ENCODE measurements at regions not wholly inside any gene's neighbourhood (a gene's known extent, or its start where the extent isn't known, plus 50 kb on each side); places are given as distances from the start of the nearest gene placed in this dataset.

- Histone ChIP-seq H3K4me1 (no peaks in the 10 kb centered on the region), H3K4me2 (no peak overlapping the region), H3K4me3 (no peak overlapping the region), H3K27ac (no peak overlapping the region), H3K9me3 (no peaks in the 10 kb centered on the region)
- FAIRE-seq (no peak), DNase-seq (ENCODE audit: low read depth in 1 of 2, low spot score in 1 of 2) (no peak), ATAC-seq (no peak)
- TF ChIP-seq HEYL (CRISPR knock-in tag; IDR thresholded peaks at IDR 0.05) (no peak), JUN (IDR thresholded peaks at IDR 0.05) (no peak), NFE2L2 (conservative IDR thresholded peaks at IDR 0.05; ENCODE audit: low read length) (no peak), ZSCAN20 (CRISPR knock-in tag; IDR thresholded peaks at IDR 0.05) (no peak), FOSL2 (IDR thresholded peaks at IDR 0.05) (no peak), FOSL2 (CRISPR knock-in tag; IDR thresholded peaks at IDR 0.05) (no peak), RNF2 (IDR thresholded peaks at IDR 0.05; ENCODE audit: borderline replicate concordance, low read depth) (no peak), EP300 (IDR thresholded peaks at IDR 0.05) (no peak), NPAS2 (CRISPR knock-in tag; IDR thresholded peaks at IDR 0.05; ENCODE audit: borderline replicate concordance) (no peak), SREBF2 (IDR thresholded peaks at IDR 0.05) (no peak), JUNB (IDR thresholded peaks at IDR 0.05) (no peak), RAD21 (conservative IDR thresholded peaks at IDR 0.05 in 1 of 2, IDR thresholded peaks at IDR 0.05 in 1 of 2) (no peak), SMC3 (IDR thresholded peaks at IDR 0.05) (no peak), PHF8 (IDR thresholded peaks at IDR 0.05; ENCODE audit: borderline replicate concordance, low read depth) (no peak)
- TF ChIP-seq, protein P1, sequence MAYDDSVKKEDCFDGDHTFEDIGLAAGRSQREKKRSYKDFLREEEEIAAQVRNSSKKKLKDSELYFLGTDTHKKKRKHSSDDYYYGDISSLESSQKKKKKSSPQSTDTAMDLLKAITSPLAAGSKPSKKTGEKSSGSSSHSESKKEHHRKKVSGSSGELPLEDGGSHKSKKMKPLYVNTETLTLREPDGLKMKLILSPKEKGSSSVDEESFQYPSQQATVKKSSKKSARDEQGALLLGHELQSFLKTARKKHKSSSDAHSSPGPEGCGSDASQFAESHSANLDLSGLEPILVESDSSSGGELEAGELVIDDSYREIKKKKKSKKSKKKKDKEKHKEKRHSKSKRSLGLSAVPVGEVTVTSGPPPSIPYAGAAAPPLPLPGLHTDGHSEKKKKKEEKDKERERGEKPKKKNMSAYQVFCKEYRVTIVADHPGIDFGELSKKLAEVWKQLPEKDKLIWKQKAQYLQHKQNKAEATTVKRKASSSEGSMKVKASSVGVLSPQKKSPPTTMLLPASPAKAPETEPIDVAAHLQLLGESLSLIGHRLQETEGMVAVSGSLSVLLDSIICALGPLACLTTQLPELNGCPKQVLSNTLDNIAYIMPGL (CRISPR knock-in tag; IDR thresholded peaks at IDR 0.05; ENCODE audit: borderline replicate concordance): no peak
- TF ChIP-seq, protein P2, sequence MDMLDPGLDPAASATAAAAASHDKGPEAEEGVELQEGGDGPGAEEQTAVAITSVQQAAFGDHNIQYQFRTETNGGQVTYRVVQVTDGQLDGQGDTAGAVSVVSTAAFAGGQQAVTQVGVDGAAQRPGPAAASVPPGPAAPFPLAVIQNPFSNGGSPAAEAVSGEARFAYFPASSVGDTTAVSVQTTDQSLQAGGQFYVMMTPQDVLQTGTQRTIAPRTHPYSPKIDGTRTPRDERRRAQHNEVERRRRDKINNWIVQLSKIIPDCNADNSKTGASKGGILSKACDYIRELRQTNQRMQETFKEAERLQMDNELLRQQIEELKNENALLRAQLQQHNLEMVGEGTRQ (IDR thresholded peaks at IDR 0.05): no peak
- TF ChIP-seq, protein P3, sequence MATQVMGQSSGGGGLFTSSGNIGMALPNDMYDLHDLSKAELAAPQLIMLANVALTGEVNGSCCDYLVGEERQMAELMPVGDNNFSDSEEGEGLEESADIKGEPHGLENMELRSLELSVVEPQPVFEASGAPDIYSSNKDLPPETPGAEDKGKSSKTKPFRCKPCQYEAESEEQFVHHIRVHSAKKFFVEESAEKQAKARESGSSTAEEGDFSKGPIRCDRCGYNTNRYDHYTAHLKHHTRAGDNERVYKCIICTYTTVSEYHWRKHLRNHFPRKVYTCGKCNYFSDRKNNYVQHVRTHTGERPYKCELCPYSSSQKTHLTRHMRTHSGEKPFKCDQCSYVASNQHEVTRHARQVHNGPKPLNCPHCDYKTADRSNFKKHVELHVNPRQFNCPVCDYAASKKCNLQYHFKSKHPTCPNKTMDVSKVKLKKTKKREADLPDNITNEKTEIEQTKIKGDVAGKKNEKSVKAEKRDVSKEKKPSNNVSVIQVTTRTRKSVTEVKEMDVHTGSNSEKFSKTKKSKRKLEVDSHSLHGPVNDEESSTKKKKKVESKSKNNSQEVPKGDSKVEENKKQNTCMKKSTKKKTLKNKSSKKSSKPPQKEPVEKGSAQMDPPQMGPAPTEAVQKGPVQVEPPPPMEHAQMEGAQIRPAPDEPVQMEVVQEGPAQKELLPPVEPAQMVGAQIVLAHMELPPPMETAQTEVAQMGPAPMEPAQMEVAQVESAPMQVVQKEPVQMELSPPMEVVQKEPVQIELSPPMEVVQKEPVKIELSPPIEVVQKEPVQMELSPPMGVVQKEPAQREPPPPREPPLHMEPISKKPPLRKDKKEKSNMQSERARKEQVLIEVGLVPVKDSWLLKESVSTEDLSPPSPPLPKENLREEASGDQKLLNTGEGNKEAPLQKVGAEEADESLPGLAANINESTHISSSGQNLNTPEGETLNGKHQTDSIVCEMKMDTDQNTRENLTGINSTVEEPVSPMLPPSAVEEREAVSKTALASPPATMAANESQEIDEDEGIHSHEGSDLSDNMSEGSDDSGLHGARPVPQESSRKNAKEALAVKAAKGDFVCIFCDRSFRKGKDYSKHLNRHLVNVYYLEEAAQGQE (IDR thresholded peaks at IDR 0.05): no peak
- TF ChIP-seq, protein P4, sequence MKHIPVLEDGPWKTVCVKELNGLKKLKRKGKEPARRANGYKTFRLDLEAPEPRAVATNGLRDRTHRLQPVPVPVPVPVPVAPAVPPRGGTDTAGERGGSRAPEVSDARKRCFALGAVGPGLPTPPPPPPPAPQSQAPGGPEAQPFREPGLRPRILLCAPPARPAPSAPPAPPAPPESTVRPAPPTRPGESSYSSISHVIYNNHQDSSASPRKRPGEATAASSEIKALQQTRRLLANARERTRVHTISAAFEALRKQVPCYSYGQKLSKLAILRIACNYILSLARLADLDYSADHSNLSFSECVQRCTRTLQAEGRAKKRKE (CRISPR knock-in tag; IDR thresholded peaks at IDR 0.05; ENCODE audit: low read depth): no peak
- CTCF ChIA-PET: interaction anchor here (0.7 to 1.2 kb wide), 3 partner anchors 11 to 105 kb away, joined by 3 read pairs; no protein-coding TSS in a partner anchor
- WGBS (ENCODE audit: missing lambda C conversion rate): 57% methylated on average over 3 of the region's 3 CpGs
- POLR2A ChIA-PET: no interaction called here
Measured at GRCh38 chr7:135845415-135846075, 96.9 kb upstream of the FAM180A start.

DNA sequence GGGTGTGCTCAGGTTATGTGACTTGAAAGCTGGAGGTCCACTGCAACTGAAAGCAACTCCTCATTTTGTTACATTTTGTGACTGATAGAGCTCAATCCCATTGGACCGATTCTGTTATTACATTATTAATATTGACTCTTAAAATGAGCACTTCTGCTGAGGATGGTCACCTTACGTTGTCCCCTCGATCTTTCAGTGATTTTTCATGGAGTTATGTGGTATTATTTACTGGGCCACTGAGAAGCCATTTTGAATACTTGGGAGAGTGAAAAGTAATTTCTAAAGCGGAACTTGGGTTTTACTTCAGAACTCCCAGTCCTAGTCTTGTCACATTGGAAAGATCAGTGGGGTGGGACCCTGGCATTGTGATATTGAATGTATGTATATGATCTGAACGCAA is 96.3 kb upstream of the FAM180A start:
- WGBS (ENCODE audit: missing lambda C conversion rate): 43% methylated on average over 5 of the region's 5 CpGs
- CTCF ChIA-PET: interaction anchor here (0.7 to 1.2 kb wide), 3 partner anchors 12 to 106 kb away, joined by 3 read pairs; no protein-coding TSS in a partner anchor
- Histone ChIP-seq H3K4me1 (no peaks in the 10 kb centered on the region), H3K4me3 (no peak overlapping the region), H3K9me3 (no peaks in the 10 kb centered on the region), H3K4me2 (no peak overlapping the region), H3K27ac (no peak overlapping the region)
- no peak for ATAC-seq
- no peak for FAIRE-seq
- DNase-seq (ENCODE audit: low read depth in 1 of 2, low spot score in 1 of 2): no peak
- POLR2A ChIA-PET: no interaction called here
- TF ChIP-seq RARB (CRISPR knock-in tag; IDR thresholded peaks at IDR 0.05): no peak
- TF ChIP-seq JUN (IDR thresholded peaks at IDR 0.05): no peak
- TF ChIP-seq JUNB (IDR thresholded peaks at IDR 0.05): no peak
- no peak for TF ChIP-seq CBX2 (IDR thresholded peaks at IDR 0.05; ENCODE audit: borderline replicate concordance, low read depth)
- TF ChIP-seq POLR2AphosphoS2 (conservative IDR thresholded peaks at IDR 0.05; ENCODE audit: low read length): no peak
- no peak for TF ChIP-seq KDM5A (IDR thresholded peaks at IDR 0.05)
- TF ChIP-seq SMC3 (IDR thresholded peaks at IDR 0.05): no peak
- no peak for TF ChIP-seq SREBF2 (IDR thresholded peaks at IDR 0.05)
- TF ChIP-seq CHD4 (IDR thresholded peaks at IDR 0.05; ENCODE audit: borderline replicate concordance): no peak
- TF ChIP-seq ZSCAN20 (CRISPR knock-in tag; IDR thresholded peaks at IDR 0.05): no peak
- TF ChIP-seq RAD21 (conservative IDR thresholded peaks at IDR 0.05 in 1 of 2, IDR thresholded peaks at IDR 0.05 in 1 of 2): no peak
- no peak for TF ChIP-seq HOXB13 (CRISPR knock-in tag; IDR thresholded peaks at IDR 0.05; ENCODE audit: low read depth)
- no peak for TF ChIP-seq ZFP36 (IDR thresholded peaks at IDR 0.05; ENCODE audit: borderline replicate concordance, partially characterized antibody)
- no peak for TF ChIP-seq HDAC2 (IDR thresholded peaks at IDR 0.05)
- no peak for TF ChIP-seq NFE2L2 (conservative IDR thresholded peaks at IDR 0.05; ENCODE audit: low read length)
- TF ChIP-seq FOSB (CRISPR knock-in tag; IDR thresholded peaks at IDR 0.05): no peak
- TF ChIP-seq, protein P1 (CRISPR knock-in tag; IDR thresholded peaks at IDR 0.05; ENCODE audit: borderline replicate concordance): no peak

Data from A549 (cell line).